PC-9 (cell line): ENCODE measurements at regions not wholly inside any gene's neighbourhood (a gene's known extent, or its start where the extent isn't known, plus 50 kb on each side); places are given as distances from the start of the nearest gene placed in this dataset.
"Not testable (repeated sequence)": the region's sequence is repeated elsewhere in the genome, so short reads cannot be mapped to it uniquely, and the experiment has no call there.

Source experiments
- CTCF ChIP-seq: fragments of 200-600 bp; sonication (generic); conservative IDR thresholded peaks from 2 replicates; pipeline ENCODE4 v1.6.1; 2017; ENCODE audit warnings: mixed run types, antibody characterized with exemption, mild to moderate bottlenecking, moderate library complexity
- EZH2 ChIP-seq: fragments of 200-600 bp; sonication (generic); IDR thresholded peaks from 2 replicates; pipeline ENCODE4 v1.8.0; 2017; ENCODE audit warnings: antibody characterized with exemption, low read depth

- TF ChIP-seq CTCF, EZH2: not testable (repeated sequence)
Observed at GRCh38 chr7:92894857-92895256, 58.5 kb upstream of the CDK6 start.
